Thyroid gland (tissue), 4 donors: ENCODE measurements at regions not wholly inside any gene's neighbourhood (a gene's known extent, or its start where the extent isn't known, plus 50 kb on each side); places are given as distances from the start of the nearest gene placed in this dataset.

ENCODE experiments used
- POLR2A ChIP-seq, 2 donors: fragments of 450-650 bp; IDR thresholded peaks; one replicate each; pipeline ENCODE4 v1.6.1; 2017; ENCODE audit warnings: antibody characterized with exemption in 2 of 2, mild to moderate bottlenecking in 2 of 2, moderate library complexity in 1 of 2
- TF ChIP-seq, protein P1 (sequence below), 6 experiments: fragments of 200-600 bp in 3 of 6; fragments of 450-650 bp in 3 of 6; sonication (generic) in 3 of 6; IDR thresholded peaks; one replicate each; pipeline ENCODE4 v1.5.1; 2016 to 2019; ENCODE audit warnings: antibody characterized with exemption in 6 of 6, mild to moderate bottlenecking in 2 of 6, inconsistent platforms in 1 of 6, moderate library complexity in 1 of 6

GRCh38 chr5:56543441-56544388, 271.6 kb upstream of the MAP3K1 start:
- TF ChIP-seq POLR2A (IDR thresholded peaks at IDR 0.05), result no peak
- TF ChIP-seq, protein P1, sequence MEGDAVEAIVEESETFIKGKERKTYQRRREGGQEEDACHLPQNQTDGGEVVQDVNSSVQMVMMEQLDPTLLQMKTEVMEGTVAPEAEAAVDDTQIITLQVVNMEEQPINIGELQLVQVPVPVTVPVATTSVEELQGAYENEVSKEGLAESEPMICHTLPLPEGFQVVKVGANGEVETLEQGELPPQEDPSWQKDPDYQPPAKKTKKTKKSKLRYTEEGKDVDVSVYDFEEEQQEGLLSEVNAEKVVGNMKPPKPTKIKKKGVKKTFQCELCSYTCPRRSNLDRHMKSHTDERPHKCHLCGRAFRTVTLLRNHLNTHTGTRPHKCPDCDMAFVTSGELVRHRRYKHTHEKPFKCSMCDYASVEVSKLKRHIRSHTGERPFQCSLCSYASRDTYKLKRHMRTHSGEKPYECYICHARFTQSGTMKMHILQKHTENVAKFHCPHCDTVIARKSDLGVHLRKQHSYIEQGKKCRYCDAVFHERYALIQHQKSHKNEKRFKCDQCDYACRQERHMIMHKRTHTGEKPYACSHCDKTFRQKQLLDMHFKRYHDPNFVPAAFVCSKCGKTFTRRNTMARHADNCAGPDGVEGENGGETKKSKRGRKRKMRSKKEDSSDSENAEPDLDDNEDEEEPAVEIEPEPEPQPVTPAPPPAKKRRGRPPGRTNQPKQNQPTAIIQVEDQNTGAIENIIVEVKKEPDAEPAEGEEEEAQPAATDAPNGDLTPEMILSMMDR (IDR thresholded peaks at IDR 0.05), result no peak
